Activated naive CD4-positive, alpha-beta T cell treated with anti-CD3 and anti-CD28 coated beads, Interleukin-2, amount 50 U/mL, for 24 hours (primary cell): ENCODE measurements at regions not wholly inside any gene's neighbourhood (a gene's known extent, or its start where the extent isn't known, plus 50 kb on each side); places are given as distances from the start of the nearest gene placed in this dataset.

ENCODE experiments used
- H3K27ac Mint-ChIP-seq: one replicate; pipeline ENCODE4 v1.8.0; 2021; ENCODE audit warnings: mild to moderate bottlenecking, mixed read lengths
- H3K27me3 Mint-ChIP-seq: one replicate; pipeline ENCODE4 v1.8.0; 2021; ENCODE audit warnings: mixed read lengths
- H3K36me3 Mint-ChIP-seq: one replicate; pipeline ENCODE4 v1.8.0; 2021; ENCODE audit warnings: mixed read lengths
- H3K4me1 Mint-ChIP-seq: one replicate; pipeline ENCODE4 v1.8.0; 2021; ENCODE audit warnings: mixed read lengths
- H3K4me3 Mint-ChIP-seq: one replicate; pipeline ENCODE4 v1.8.0; 2021; ENCODE audit warnings: mild to moderate bottlenecking, mixed read lengths
- H3K9me3 Mint-ChIP-seq: one replicate; pipeline ENCODE4 v1.8.0; 2021; ENCODE audit warnings: mixed read lengths

DNA sequence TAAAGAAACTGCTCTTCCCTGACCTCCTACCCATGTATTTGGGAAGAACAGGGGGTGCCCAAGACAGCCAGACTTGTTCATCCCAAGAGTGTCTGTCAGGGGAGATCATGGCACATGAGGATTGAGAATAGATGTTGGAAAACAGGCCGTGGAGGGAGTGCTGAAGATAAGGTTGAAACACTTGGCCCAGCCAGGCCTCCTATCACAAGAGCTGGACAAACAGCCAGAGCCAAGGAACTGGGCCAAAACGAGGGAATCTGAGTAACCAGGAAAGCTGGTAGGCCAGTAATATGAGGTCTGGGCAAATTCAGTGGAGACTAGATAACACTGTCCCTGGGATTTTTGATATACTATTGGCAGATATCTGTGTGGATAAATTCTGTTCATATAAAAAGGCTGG lies 161.7 kb downstream of the TMX1 start:
- Mint-ChIP-seq H3K4me3 (no peak overlapping the region), H3K36me3 (no peaks in the 10 kb centered on the region), H3K4me1 (no peaks in the 10 kb centered on the region), H3K27ac (no peak overlapping the region), H3K9me3 (no peaks in the 10 kb centered on the region), H3K27me3 (peaks cover 10% of the 10 kb centered on the region)

DNA sequence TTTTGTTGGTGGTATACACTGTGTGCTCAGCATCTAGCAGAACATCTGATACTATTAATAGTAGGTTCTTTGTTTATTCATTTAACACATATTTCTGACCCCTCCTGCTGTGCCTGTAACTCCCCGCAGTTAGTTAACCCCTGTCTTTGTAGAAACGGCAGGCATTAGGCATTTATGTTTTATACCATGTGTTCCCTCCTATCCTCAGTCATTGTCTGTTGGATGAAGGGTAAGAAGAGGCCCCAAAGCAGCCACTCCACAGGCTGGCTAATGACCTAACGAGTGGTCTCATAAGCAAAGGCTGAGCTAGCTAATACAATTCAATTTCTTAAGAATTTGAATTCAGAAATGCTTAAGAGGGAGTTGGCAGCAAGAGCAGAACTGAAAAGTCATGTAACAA lies 170.8 kb downstream of the TMX1 start:
- Mint-ChIP-seq H3K9me3 (peaks cover 5% of the 10 kb centered on the region), H3K4me3 (no peak overlapping the region), H3K27me3 (peaks cover 9% of the 10 kb centered on the region), H3K27ac (no peak overlapping the region), H3K4me1 (no peaks in the 10 kb centered on the region), H3K36me3 (no peaks in the 10 kb centered on the region)

DNA sequence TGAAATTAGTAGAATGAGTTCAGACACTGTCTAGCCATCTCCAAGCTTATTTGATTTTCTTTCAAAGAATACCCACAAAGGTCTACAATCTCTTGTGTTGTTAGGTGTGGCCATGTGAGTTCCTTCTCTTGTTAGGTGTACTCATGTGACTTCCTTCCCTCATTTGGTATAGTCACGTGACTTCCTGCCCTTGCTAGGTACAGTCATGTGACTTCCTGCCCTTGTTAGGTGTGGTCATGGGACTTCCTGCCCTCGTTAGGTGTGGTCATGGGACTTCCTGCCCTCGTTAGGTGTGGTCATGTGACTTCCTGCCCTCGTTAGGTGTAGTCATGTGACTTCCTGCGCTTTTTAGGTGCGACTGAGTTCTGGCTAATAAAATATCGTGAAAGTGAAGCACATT lies 179.6 kb downstream of the TMX1 start:
- peaks cover 2% of the 10 kb centered on the region for H3K27me3 Mint-ChIP-seq
- peaks cover 26% of the 10 kb centered on the region for H3K4me1 Mint-ChIP-seq
- peaks cover 33% of the 10 kb centered on the region for H3K9me3 Mint-ChIP-seq
- peak overlapping the region; percentile 81 for H3K27ac Mint-ChIP-seq
- H3K4me3 Mint-ChIP-seq, result peak overlapping the region; percentile 26
- peaks cover 10% of the 10 kb centered on the region for H3K36me3 Mint-ChIP-seq

DNA sequence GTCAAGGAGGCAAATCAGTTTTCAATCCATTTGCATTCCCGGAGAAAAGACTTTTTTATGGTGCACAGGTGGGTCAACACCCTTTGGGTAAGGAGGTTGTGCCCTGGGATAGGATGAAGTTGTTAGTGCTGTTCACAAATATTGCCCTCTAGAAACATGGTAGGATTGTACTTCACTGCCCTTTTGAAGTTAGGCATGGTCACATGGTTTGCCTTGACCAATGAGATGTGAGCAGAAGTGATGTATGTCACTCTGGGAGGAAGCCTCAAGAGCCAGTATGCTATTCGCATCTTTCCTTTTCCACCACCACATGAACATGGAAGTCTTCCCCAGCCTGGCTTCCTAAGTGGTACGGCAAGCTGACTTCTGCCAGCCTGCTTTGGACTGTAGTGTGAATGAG lies 182.7 kb downstream of the TMX1 start:
- H3K36me3 Mint-ChIP-seq, result peaks cover 10% of the 10 kb centered on the region
- no peak overlapping the region for H3K27ac Mint-ChIP-seq
- H3K9me3 Mint-ChIP-seq, result peaks cover 29% of the 10 kb centered on the region
- H3K4me1 Mint-ChIP-seq, result peaks cover 26% of the 10 kb centered on the region
- H3K4me3 Mint-ChIP-seq, result no peak overlapping the region
- no peaks in the 10 kb centered on the region for H3K27me3 Mint-ChIP-seq

DNA sequence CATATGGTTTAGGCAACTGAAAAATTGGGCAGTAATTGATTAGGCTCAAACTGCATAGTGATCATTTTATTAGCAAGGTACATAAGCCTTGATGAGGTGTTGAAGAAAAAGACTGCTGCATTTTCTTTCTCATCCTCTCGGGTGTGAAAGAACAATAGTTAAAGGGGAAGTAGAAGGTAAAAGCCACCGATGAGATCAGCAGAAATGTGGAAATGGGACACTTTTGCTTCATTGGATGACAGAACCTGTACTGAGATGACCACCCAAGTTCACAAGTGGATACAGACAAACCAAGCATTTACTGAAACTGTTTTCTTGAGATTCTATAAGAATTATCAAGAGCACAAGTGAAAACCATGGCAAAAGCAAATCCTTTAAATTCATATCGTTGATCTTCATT lies 184.0 kb downstream of the TMX1 start:
- no peak overlapping the region for H3K4me3 Mint-ChIP-seq
- H3K27me3 Mint-ChIP-seq, result peaks cover 4% of the 10 kb centered on the region
- peaks cover 24% of the 10 kb centered on the region for H3K9me3 Mint-ChIP-seq
- peaks cover 6% of the 10 kb centered on the region for H3K36me3 Mint-ChIP-seq
- no peak overlapping the region for H3K27ac Mint-ChIP-seq
- H3K4me1 Mint-ChIP-seq, result peaks cover 26% of the 10 kb centered on the region

DNA sequence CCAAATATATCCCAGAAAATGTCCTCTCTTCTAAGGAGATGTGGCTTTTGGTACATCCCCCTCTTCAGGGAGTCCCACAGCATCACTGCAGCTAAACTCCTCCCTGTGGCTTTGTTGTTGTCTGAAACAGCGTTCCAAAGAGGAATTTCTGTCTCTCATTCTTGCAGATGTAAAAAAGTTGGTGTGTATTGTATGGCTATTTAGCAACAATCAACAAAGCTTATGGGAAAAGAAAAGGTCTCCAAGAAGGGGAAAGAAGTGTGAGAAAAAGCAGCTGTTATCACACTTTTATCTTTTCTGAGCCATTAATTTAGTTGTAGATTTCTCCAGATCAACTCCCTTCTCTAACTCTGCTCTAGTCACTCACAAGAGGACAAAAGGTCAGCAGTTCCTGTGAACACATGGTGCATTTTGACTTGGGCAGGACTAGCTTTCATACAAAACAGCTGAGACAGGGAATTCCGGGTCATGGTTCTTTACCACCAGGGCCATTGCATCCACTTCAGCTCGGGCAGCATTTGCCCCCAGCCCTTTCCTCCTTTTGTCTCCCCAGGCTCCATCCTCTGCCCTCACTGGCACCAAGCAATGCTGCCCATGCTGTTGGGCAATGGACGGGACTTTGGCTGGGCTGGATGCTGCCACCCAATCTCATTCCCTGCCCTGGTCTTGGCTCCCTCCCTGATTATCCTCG lies 184.7 kb downstream of the TMX1 start:
- Mint-ChIP-seq H3K36me3 (peaks cover 6% of the 10 kb centered on the region), H3K4me3 (no peak overlapping the region), H3K27me3 (peaks cover 4% of the 10 kb centered on the region), H3K9me3 (peaks cover 23% of the 10 kb centered on the region), H3K27ac (no peak overlapping the region), H3K4me1 (peaks cover 19% of the 10 kb centered on the region)

DNA sequence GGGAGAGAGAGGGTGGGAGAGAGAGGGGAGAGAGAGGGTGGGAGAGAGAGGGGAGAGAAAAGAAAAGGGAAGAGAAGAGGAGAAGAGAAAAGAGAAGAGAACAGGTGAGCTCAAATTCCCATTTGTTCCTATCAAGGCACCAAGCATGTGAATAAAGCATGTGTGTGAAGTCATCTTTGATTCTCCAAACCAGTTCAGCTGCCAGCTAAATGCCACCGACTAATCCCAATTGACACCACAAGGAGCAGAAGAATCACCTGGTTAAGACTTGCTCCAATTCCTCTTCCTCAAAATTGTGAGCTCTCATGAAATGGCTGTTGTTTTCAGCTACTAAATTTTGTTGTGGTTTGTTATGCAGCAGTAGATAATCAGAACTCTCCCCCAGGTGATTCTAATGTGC lies 188.9 kb downstream of the TMX1 start:
- no peak overlapping the region for H3K27ac Mint-ChIP-seq
- H3K9me3 Mint-ChIP-seq, result peaks cover 6% of the 10 kb centered on the region
- no peak overlapping the region for H3K4me3 Mint-ChIP-seq
- H3K4me1 Mint-ChIP-seq, result no peaks in the 10 kb centered on the region
- peaks cover 11% of the 10 kb centered on the region for H3K27me3 Mint-ChIP-seq
- H3K36me3 Mint-ChIP-seq, result no peaks in the 10 kb centered on the region

DNA sequence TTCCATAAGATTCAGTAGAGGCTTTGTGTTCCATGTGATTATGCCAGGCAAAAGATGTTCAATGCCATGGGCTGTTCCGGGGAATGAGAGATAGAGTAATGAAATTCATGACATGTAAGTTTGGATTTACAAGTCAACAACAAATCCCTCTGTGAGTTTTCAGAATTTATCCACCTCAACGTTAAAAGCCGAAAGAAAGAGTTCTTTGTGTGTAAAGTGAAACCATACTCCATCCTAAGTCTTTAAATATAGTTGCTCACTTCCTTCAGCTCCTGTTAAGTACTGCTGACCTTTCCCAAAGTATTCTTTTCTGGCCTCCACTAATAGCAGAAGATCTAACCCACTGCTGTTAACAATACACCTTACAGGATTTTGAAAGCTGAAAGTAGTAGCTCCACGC lies 190.0 kb downstream of the TMX1 start:
- Mint-ChIP-seq H3K27ac (no peak overlapping the region), H3K4me1 (no peaks in the 10 kb centered on the region), H3K36me3 (no peaks in the 10 kb centered on the region), H3K4me3 (no peak overlapping the region), H3K9me3 (peaks cover 6% of the 10 kb centered on the region), H3K27me3 (peaks cover 11% of the 10 kb centered on the region)

DNA sequence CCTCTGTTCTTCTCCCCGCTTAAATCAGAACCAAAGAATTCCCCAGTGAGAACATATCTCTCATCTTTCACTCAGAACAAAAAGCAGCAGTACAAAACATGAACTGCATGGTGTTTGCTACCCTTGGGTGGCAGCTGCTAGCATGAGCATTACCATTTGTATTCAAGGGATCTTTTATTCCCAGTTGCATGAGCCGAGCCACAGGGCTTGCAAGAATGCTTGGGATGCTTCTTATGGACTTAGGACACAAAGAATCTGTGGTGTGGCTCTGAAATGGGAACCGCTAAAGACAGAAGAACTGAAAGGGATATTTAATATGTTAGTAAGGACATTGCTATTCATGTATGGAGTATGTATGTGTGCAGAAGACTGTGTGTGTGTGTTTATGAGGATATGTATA lies 190.6 kb downstream of the TMX1 start:
- peaks cover 6% of the 10 kb centered on the region for H3K9me3 Mint-ChIP-seq
- H3K36me3 Mint-ChIP-seq, result no peaks in the 10 kb centered on the region
- no peaks in the 10 kb centered on the region for H3K4me1 Mint-ChIP-seq
- no peak overlapping the region for H3K27ac Mint-ChIP-seq
- H3K27me3 Mint-ChIP-seq, result peaks cover 13% of the 10 kb centered on the region
- H3K4me3 Mint-ChIP-seq, result no peak overlapping the region

DNA sequence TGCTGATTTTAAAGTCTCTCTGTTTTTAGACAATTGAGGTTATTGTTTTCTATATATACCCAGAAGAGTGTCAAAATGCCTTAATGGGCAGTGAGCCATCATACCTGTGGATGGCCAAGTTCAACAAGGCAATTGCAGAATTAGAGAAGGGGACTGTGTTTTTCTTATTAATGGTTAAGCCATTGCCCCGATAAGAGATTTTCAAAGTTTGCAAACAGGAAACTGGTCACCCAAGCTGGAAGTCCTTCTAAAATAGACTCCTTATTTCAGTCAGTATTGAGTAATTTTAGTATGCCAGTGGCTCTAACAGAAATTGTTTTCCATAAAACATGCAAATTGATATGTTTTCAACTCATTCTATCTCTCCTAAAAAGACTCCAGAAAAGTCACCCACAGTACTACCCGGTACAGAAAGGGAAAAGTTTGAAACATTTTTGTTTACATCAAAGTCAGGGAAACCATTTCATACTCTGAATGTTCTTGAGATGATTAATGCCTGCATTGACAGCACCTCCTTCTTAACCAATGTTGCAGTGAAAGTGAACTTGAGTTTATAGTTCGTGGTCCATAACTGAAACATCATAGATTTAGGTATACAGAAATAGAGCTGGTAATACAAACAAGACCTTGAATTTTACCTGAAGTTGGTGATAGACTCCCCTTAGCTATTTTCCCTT lies 191.1 kb downstream of the TMX1 start:
- Mint-ChIP-seq H3K4me3 (no peak overlapping the region), H3K27ac (no peak overlapping the region), H3K36me3 (no peaks in the 10 kb centered on the region), H3K4me1 (no peaks in the 10 kb centered on the region), H3K9me3 (peaks cover 9% of the 10 kb centered on the region), H3K27me3 (peaks cover 17% of the 10 kb centered on the region)

DNA sequence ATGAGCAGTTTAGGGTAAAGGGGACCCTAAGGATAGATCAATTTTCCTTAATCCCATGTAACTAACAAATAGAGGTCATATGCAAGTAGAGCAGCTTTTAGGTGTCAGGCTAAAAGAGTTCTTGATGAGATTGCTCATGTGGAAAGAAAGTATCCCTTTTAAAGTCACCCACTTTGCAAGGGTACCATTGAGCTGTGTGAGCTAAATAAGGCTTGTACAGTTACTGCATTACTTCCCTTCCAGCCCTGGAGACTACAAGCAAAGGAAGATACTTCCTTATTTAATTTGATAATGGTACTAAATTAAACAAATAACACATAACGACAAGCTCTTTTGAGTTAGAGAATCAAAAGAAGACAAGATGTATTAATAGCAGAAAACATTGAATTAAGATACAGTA lies 191.7 kb downstream of the TMX1 start:
- Mint-ChIP-seq H3K4me1 (no peaks in the 10 kb centered on the region), H3K36me3 (no peaks in the 10 kb centered on the region), H3K27ac (no peak overlapping the region), H3K9me3 (peaks cover 9% of the 10 kb centered on the region), H3K4me3 (no peak overlapping the region), H3K27me3 (peaks cover 19% of the 10 kb centered on the region)

DNA sequence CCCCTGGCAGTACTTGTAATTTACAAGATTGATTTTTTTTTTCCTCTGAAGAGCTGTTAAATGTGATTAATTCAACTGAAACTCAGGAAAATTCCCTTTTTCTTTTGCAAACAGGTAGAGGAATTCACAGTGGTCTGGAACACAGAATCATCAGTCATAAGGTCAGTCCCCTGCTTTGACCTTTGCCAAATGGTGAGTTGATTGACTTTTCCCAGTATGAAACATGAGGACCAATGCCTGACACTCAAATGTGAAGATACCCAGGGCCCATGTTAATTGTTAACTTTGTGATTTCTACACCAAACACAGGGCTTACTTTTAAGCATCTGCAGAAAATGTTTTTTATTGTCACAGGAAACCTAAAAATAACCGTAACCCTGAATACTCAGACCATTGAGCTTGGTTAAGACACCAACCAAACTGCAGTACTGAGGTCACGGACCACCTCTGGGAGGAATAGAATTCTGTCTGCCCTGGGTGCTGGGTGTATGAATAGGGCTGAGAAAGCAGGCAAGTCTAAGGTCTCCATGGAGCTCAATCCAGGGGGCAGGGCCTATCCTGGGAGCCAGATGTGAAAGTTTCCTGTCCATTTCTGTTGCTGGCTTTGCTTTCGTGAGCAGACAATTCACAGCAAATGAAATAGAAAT lies 192.4 kb downstream of the TMX1 start:
- peaks cover 19% of the 10 kb centered on the region for H3K27me3 Mint-ChIP-seq
- H3K9me3 Mint-ChIP-seq, result peaks cover 9% of the 10 kb centered on the region
- no peak overlapping the region for H3K4me3 Mint-ChIP-seq
- no peaks in the 10 kb centered on the region for H3K36me3 Mint-ChIP-seq
- H3K27ac Mint-ChIP-seq, result no peak overlapping the region
- H3K4me1 Mint-ChIP-seq, result no peaks in the 10 kb centered on the region

DNA sequence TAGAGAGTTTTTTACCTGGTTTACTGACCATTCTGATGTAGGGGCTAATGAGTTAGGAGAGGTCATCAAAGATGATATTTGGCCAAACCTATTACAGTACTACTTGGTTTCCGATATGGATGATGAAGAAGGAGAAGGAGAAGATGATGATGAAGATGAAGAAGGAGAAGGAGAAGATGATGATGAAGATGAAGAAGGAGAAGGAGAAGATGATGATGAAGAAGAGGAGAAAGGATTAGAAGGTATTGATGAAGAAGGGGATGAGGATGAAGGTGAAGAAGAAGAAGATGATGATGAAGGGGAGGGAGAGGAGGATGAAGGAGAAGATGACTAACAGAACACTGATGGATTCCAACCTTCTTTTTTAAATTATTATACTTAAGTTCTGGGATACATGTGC lies 196.6 kb downstream of the TMX1 start:
- no peak overlapping the region for H3K4me3 Mint-ChIP-seq
- H3K27ac Mint-ChIP-seq, result no peak overlapping the region
- no peaks in the 10 kb centered on the region for H3K36me3 Mint-ChIP-seq
- H3K9me3 Mint-ChIP-seq, result peaks cover 4% of the 10 kb centered on the region
- H3K27me3 Mint-ChIP-seq, result peaks cover 14% of the 10 kb centered on the region
- H3K4me1 Mint-ChIP-seq, result no peaks in the 10 kb centered on the region

DNA sequence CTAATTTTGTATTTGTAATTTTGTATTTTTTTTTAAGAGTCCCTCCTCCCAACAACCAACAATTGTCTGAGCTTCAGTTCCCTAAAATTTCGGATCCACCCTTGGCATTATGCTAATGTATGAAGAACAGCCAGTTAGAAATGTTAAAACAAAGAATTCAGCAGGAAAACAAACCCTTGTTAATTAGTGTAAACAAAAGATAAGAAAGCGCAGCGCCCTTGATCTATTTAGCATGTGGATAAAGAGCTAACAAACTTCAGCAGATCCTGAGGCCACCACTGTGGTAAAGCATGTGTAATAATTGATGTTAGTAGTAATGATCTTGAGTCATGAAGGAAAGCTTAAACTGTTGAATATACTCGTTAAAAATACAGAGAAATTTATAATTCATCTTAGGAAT lies 199.8 kb downstream of the TMX1 start:
- Mint-ChIP-seq H3K27ac (no peak overlapping the region), H3K36me3 (no peaks in the 10 kb centered on the region), H3K27me3 (peaks cover 13% of the 10 kb centered on the region), H3K4me3 (no peak overlapping the region), H3K9me3 (peaks cover 4% of the 10 kb centered on the region), H3K4me1 (no peaks in the 10 kb centered on the region)

DNA sequence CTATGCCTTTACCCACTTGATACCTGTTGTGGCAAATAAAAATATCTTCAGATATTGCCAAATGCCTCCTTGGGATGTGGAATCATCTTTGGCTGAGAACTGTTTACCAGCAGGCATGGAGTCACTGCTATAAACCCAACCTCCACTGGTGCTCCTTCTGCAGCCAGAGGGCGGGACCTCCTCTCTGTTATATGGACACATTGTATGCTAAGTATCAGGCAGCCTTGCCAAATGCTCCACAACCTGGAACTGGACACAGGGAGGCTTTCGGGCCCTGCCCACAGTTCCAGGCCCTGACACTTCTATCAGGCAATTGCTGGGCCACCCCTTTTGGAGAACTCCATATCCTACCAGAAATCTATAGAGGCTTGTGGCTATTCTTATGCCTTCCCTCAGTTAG lies 201.0 kb downstream of the TMX1 start:
- Mint-ChIP-seq H3K27me3 (peaks cover 9% of the 10 kb centered on the region), H3K4me3 (no peak overlapping the region)

DNA sequence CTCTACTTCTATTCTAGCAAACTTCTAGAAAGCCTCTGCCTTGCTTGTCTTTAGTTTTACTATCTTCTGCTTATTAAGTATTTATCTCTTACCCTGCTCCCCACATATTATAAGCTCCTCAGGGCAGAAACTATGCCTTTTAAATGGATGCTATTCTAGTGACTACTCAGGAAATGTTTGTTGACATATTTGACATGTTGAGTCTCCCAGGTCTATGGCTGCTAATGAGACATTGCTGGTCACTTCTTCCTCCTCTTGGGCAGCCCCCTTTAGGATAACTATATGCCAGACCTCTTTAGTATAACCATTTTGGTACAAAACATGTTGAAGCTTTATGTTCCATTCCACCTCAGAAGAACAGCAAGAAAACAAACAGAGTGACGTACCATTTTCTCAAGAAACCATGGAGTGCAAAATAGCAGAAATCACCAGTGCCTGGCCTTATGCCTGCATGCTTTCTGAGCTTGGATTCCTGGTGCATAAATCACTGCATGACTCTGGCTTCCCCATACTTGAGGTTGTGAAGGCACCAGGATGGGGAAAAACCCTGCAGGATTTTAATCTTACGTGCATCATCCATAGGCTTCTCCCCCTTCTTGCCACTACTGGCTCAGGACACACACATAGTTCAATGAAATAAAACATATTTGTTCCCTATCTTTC lies 202.6 kb downstream of the TMX1 start:
- Mint-ChIP-seq H3K36me3 (no peaks in the 10 kb centered on the region), H3K27ac (no peak overlapping the region), H3K4me3 (no peak overlapping the region), H3K4me1 (no peaks in the 10 kb centered on the region), H3K9me3 (no peaks in the 10 kb centered on the region), H3K27me3 (peaks cover 4% of the 10 kb centered on the region)

More for the DNA sequence above, 201.0 kb downstream of the TMX1 start:
- H3K27ac Mint-ChIP-seq, result no peak overlapping the region
- no peaks in the 10 kb centered on the region for H3K36me3 Mint-ChIP-seq
- peaks cover under 1% of the 10 kb centered on the region for H3K9me3 Mint-ChIP-seq
- no peaks in the 10 kb centered on the region for H3K4me1 Mint-ChIP-seq
